ENCODE measurements at regions not wholly inside any gene's neighbourhood (a gene's known extent, or its start where the extent isn't known, plus 50 kb on each side); places are given as distances from the start of the nearest gene placed in this dataset.

- intact Hi-C loops (cut with DNase I) = no loop called here
- WGBS (ENCODE audit: insufficient coverage, low coverage, low lambda C conversion rate, missing lambda C conversion rate) = 41% methylated on average over 5 of the region's 6 CpGs
- no peaks in the 10 kb centered on the region for H3K9me3 ChIP-seq
- no peak for ATAC-seq
- no peak overlapping the region for H3K4me3 ChIP-seq
- TF ChIP-seq CTCF (IDR thresholded peaks at IDR 0.05) = no peak
- no peak for TF ChIP-seq POLR2A (IDR thresholded peaks at IDR 0.05)
- no peaks in the 10 kb centered on the region for H3K36me3 ChIP-seq
- H3K4me1 ChIP-seq = no peaks in the 10 kb centered on the region
- no peaks in the 10 kb centered on the region for H3K27me3 ChIP-seq
- no peak overlapping the region for H3K27ac ChIP-seq
- no peak for DNase-seq
Observed at GRCh38 chr9:69981686-69982445, 61.8 kb upstream of the MAMDC2 start.

GRCh38 chr9:69984831-69985230, 58.8 kb upstream of the MAMDC2 start:
- no peak for DNase-seq
- Histone ChIP-seq H3K9me3 (no peaks in the 10 kb centered on the region), H3K27me3 (no peaks in the 10 kb centered on the region), H3K4me3 (no peak overlapping the region), H3K4me1 (no peaks in the 10 kb centered on the region), H3K27ac (no peak overlapping the region), H3K36me3 (no peaks in the 10 kb centered on the region)
- no peak for TF ChIP-seq POLR2A (IDR thresholded peaks at IDR 0.05)
- TF ChIP-seq CTCF (IDR thresholded peaks at IDR 0.05) = no peak
- WGBS (ENCODE audit: insufficient coverage, low coverage, low lambda C conversion rate, missing lambda C conversion rate) = 62% methylated on average over 2 of the region's 3 CpGs
- intact Hi-C loops (cut with DNase I) = no loop called here
- ATAC-seq = no peak

GRCh38 chr9:69985971-69986370, 57.7 kb upstream of the MAMDC2 start:
- Histone ChIP-seq H3K36me3 (no peaks in the 10 kb centered on the region), H3K27me3 (no peaks in the 10 kb centered on the region), H3K4me3 (no peak overlapping the region), H3K4me1 (no peaks in the 10 kb centered on the region), H3K27ac (no peak overlapping the region), H3K9me3 (no peaks in the 10 kb centered on the region)
- ATAC-seq (no peak), DNase-seq (no peak)
- TF ChIP-seq POLR2A (IDR thresholded peaks at IDR 0.05) (no peak), CTCF (IDR thresholded peaks at IDR 0.05) (no peak)
- WGBS (ENCODE audit: insufficient coverage, low coverage, low lambda C conversion rate, missing lambda C conversion rate) = 63% methylated on average over 2 of the region's 2 CpGs
- intact Hi-C loops (cut with DNase I) = no loop called here

GRCh38 chr9:69986970-69987369, 56.7 kb upstream of the MAMDC2 start:
- no peaks in the 10 kb centered on the region for H3K36me3 ChIP-seq
- no peak for DNase-seq
- H3K4me3 ChIP-seq = no peak overlapping the region
- H3K27ac ChIP-seq = no peak overlapping the region
- no peaks in the 10 kb centered on the region for H3K9me3 ChIP-seq
- H3K4me1 ChIP-seq = no peaks in the 10 kb centered on the region
- intact Hi-C loops (cut with DNase I) = no loop called here
- 46% methylated on average over 5 of the region's 5 CpGs for WGBS (ENCODE audit: insufficient coverage, low coverage, low lambda C conversion rate, missing lambda C conversion rate)
- no peaks in the 10 kb centered on the region for H3K27me3 ChIP-seq
- TF ChIP-seq POLR2A (IDR thresholded peaks at IDR 0.05) = no peak
- TF ChIP-seq CTCF (IDR thresholded peaks at IDR 0.05) = no peak
- ATAC-seq = no peak

- ATAC-seq = no peak
- no peak for DNase-seq
- Histone ChIP-seq H3K4me1 (no peaks in the 10 kb centered on the region), H3K27ac (no peak overlapping the region), H3K4me3 (no peak overlapping the region), H3K27me3 (no peaks in the 10 kb centered on the region), H3K36me3 (no peaks in the 10 kb centered on the region), H3K9me3 (no peaks in the 10 kb centered on the region)
- intact Hi-C loops (cut with DNase I) = no loop called here
- TF ChIP-seq POLR2A (IDR thresholded peaks at IDR 0.05) (no peak), CTCF (IDR thresholded peaks at IDR 0.05) (no peak)
Observed at GRCh38 chr9:69987457-69987856, 56.2 kb upstream of the MAMDC2 start.

Data from right lobe of liver (tissue), 6 donors.